AG04450 (cell line): ENCODE measurements at regions not wholly inside any gene's neighbourhood (a gene's known extent, or its start where the extent isn't known, plus 50 kb on each side); places are given as distances from the start of the nearest gene placed in this dataset.

Experiments
- CTCF ChIA-PET: fragments of 300-600, 350-600 bp; formaldehyde crosslinking; extraction: SDS; loops from one replicate; lab custom pipeline; 2022; ENCODE audit warnings: antibody characterized with exemption, inconsistent platforms; lab: Charles Lee
- POLR2A ChIA-PET: fragments of 350-600 bp; formaldehyde crosslinking; extraction: SDS; loops from one replicate; lab custom pipeline; 2021; ENCODE audit warnings: antibody characterized with exemption, inconsistent platforms; lab: Yijun Ruan, JAX
- DNase-seq: peaks from one replicate; pipeline ENCODE4 v3.0.0-alpha.2; 2011; ENCODE audit warnings: low read depth, low spot score
- H3K27ac ChIP-seq: one replicate; pipeline ENCODE4 v1.5.1; 2012; ENCODE audit warnings: low read depth, low read length, control low read depth
- H3K27me3 ChIP-seq: one replicate; pipeline ENCODE4 v1.6.0; 2012; ENCODE audit warnings: low read length; ENCODE audit not compliant: control insufficient read depth, insufficient read depth
- H3K4me3 ChIP-seq: 2 replicates; pipeline ENCODE4 v1.5.1; 2011; ENCODE audit warnings: mild to moderate bottlenecking, low read depth, low read length, control low read depth
- H3K9me3 ChIP-seq: 2 replicates; pipeline ENCODE4 v1.5.1; 2012; ENCODE audit warnings: low read length; ENCODE audit not compliant: control insufficient read depth, insufficient read depth
- CTCF ChIP-seq: IDR thresholded peaks from 2 replicates; pipeline ENCODE4 v1.5.1; 2011; ENCODE audit warnings: low read depth, low read length, control low read depth, inconsistent platforms

GRCh38 chr12:93229494-93230325 lies 148.0 kb upstream of the NUDT4 start:
- ChIA-PET POLR2A (interaction anchor here (0.6 to 1.0 kb wide), 2 partner anchors 53 to 56 kb away, joined by 3 to 5 read pairs; no protein-coding TSS in a partner anchor), CTCF (interaction anchor here (0.6 to 1.5 kb wide), 3 partner anchors 80 to 243 kb away, joined by 3 to 4 read pairs (median 4); no protein-coding TSS in a partner anchor)
- H3K27ac ChIP-seq, result peak overlapping the region; percentile 81
- TF ChIP-seq CTCF, result no peak
- no peaks in the 10 kb centered on the region for H3K27me3 ChIP-seq
- peak; percentile 61 for DNase-seq
- no peaks in the 10 kb centered on the region for H3K9me3 ChIP-seq
- H3K4me3 ChIP-seq, result no peak overlapping the region

GRCh38 chr12:93230326-93230720 lies 147.4 kb upstream of the NUDT4 start:
- peaks cover 1% of the 10 kb centered on the region; the same call in 1 of the 2 replicates for H3K9me3 ChIP-seq
- no peak for TF ChIP-seq CTCF
- DNase-seq, result no peak
- H3K27me3 ChIP-seq, result no peaks in the 10 kb centered on the region
- POLR2A ChIA-PET, result no interaction called here
- CTCF ChIA-PET, result interaction anchor here (0.6 to 1.5 kb wide), 3 partner anchors 79 to 243 kb away, joined by 3 to 4 read pairs (median 4); no protein-coding TSS in a partner anchor
- no peak overlapping the region for H3K4me3 ChIP-seq
- H3K27ac ChIP-seq, result no peak overlapping the region

GRCh38 chr12:93231938-93232337 lies 145.8 kb upstream of the NUDT4 start:
- DNase-seq, result no peak
- Histone ChIP-seq H3K27me3 (no peaks in the 10 kb centered on the region), H3K4me3 (no peak overlapping the region), H3K9me3 (peaks cover 8% of the 10 kb centered on the region), H3K27ac (no peak overlapping the region)
- POLR2A ChIA-PET, result no interaction called here
- no peak for TF ChIP-seq CTCF
- CTCF ChIA-PET, result no interaction called here

GRCh38 chr12:93234641-93235040 lies 143.1 kb upstream of the NUDT4 start:
- H3K27ac ChIP-seq, result no peak overlapping the region
- H3K4me3 ChIP-seq, result no peak overlapping the region
- ChIA-PET POLR2A (no interaction called here), CTCF (no interaction called here)
- H3K27me3 ChIP-seq, result no peaks in the 10 kb centered on the region
- TF ChIP-seq CTCF, result no peak
- H3K9me3 ChIP-seq, result peaks cover 21% of the 10 kb centered on the region
- no peak for DNase-seq

GRCh38 chr12:93235881-93236280 lies 141.8 kb upstream of the NUDT4 start:
- CTCF ChIA-PET, result no interaction called here
- DNase-seq, result no peak
- Histone ChIP-seq H3K27me3 (no peaks in the 10 kb centered on the region), H3K4me3 (no peak overlapping the region), H3K9me3 (peaks cover 22% of the 10 kb centered on the region), H3K27ac (no peak overlapping the region)
- no peak for TF ChIP-seq CTCF
- POLR2A ChIA-PET, result interaction anchor here (0.6 kb wide), 1 partner anchor 1666 kb away, joined by 3 read pairs; no protein-coding TSS in a partner anchor
